GM12801 (cell line): ENCODE measurements at regions not wholly inside any gene's neighbourhood (a gene's known extent, or its start where the extent isn't known, plus 50 kb on each side); places are given as distances from the start of the nearest gene placed in this dataset.

ENCODE experiments used
- TF ChIP-seq, protein P1 (sequence below): IDR thresholded peaks from one replicate; pipeline ENCODE4 v1.5.1; 2011; ENCODE audit warnings: control low read depth; ENCODE audit not compliant: insufficient read length; ENCODE audit errors: extremely low read depth

DNA sequence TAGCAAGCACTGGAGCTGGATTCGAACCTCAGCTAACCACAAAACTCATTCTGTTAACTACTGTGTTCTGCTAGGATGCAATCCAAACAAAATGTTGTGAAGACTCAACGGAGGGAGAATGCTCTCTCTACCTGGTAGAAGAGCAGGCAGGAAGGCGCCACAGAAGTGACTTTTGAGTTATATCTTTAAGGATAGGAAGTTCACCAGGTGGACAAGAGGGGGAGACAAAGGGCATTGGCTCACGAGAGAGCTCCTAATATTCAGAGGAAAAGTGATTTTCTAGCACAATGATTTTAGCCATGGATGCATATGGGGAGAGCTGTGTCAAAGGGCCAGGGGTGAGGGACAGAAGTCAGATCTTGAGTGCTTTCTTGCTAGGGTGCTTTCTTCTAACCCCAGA is 108.4 kb upstream of the MAFB start:
- TF ChIP-seq, protein P1, sequence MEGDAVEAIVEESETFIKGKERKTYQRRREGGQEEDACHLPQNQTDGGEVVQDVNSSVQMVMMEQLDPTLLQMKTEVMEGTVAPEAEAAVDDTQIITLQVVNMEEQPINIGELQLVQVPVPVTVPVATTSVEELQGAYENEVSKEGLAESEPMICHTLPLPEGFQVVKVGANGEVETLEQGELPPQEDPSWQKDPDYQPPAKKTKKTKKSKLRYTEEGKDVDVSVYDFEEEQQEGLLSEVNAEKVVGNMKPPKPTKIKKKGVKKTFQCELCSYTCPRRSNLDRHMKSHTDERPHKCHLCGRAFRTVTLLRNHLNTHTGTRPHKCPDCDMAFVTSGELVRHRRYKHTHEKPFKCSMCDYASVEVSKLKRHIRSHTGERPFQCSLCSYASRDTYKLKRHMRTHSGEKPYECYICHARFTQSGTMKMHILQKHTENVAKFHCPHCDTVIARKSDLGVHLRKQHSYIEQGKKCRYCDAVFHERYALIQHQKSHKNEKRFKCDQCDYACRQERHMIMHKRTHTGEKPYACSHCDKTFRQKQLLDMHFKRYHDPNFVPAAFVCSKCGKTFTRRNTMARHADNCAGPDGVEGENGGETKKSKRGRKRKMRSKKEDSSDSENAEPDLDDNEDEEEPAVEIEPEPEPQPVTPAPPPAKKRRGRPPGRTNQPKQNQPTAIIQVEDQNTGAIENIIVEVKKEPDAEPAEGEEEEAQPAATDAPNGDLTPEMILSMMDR: no peak

DNA sequence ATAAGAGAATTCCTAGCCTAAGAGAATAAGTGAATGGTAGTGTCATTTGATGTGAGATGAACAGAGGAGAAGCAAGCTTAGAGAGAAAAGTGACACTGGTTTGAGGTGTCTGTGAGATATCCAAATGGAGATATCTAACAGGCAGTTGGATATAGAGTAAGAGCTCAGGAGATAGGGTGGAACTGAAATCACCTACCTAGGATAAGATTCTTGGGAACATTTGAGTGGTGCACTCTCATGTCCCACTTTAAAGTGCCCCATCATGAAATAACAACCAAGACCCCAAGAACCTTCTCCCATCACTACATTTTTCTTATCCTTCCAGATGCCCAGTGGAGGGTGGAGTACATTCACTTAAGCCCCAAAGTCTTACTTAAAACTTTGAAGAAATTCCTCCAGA is 109.0 kb upstream of the MAFB start:
- TF ChIP-seq, protein P1: no peak

DNA sequence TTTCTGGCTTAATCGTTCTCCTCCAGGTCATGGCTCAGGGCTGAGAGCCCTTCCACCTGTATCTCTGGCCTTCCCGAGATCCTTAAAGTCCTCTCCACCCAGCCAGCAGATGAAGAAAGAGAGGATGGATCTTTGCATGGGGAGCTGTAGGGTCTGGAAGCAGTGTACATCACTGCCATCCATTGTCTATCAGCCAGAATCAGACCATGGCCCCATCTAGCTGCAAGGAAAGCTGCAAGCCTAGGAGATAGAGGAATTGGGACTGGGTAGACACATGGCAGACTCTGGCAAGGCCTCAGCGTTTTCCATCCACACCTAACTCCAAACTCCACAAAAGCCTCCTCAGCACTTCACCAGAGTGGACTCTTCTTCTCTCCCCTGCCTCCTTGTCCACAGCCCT is 113.8 kb upstream of the MAFB start:
- TF ChIP-seq, protein P1: no peak

DNA sequence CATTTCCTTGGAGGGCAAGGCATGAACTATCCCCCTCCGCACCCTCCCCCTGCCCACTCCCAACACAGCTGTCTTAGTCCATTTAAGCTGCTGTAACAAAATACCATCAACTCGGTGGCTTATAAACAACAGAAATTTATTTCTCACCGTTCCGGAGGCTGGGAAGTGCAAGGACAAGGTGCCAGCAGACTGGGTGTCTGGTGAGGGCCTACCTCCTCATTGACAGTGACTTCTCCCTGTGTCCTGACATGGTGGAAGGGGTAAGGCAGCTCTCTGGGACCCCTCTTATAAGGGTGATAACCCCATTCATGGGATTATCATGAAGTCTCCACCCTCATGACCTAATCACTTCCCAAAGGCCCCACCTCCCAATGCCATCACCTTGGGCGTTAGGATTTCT is 114.3 kb upstream of the MAFB start:
- TF ChIP-seq, protein P1: no peak

DNA sequence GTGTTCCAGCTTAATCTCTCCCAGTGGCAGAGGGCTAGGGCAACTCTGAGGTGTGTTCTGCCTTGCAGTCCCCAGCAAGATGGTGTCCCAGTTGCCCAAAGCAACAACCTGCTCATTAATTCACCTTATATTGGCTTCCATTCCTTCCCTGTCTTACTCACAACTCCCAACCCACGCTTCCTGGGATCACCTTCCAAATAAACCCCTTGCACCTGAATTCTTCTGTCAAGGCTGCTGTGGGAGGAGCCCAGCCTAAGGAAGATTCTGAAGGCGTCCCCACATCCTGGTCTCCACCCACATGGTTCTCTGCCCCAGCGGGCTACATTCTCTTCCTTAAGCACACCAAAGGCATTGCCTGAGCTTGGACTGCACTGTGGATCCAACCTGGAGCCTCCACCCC is 116.6 kb upstream of the MAFB start:
- TF ChIP-seq, protein P1: no peak

DNA sequence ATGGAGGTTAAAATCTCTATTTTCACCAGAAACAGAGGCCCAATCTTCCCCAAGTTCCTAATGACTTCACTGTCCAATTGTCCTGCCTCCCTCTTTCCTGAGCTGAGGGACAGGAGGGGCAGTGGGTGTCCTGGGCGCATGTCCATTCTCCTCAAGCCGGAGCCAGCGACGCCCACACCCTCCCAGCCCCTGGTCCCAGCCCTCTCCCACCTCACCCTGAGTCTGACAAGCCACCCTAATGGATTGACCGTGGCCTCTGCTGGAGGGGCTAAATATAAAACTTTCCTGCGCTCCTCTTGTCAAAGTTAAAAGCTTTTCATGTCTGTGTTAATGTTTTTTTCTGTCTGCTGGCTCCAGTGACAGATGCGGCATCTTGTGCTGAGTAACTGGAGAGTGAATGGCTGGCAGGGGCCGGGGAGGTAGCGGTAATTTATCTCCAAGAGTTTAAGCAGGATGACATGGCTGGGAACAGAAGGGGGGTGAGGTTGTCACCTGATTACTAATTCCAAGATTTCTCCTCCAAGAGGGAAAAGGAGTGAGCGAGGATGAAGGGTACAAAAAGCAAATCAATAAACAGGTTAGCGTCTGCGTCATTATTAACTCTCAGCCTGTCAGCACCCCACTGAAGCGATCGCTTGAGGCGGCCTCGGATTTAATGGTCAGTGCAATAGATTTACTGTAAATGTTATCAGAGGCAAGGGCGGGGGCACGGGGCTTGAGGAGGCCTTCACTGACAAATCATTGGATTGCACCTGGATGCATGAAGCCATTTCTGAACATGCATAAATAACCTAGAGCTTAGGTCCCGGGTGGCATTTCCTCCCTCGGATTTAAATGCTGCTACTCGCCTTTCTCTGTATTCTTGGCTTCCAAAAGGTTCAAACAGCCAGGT is 118.1 kb upstream of the MAFB start:
- TF ChIP-seq, protein P1: no peak

DNA sequence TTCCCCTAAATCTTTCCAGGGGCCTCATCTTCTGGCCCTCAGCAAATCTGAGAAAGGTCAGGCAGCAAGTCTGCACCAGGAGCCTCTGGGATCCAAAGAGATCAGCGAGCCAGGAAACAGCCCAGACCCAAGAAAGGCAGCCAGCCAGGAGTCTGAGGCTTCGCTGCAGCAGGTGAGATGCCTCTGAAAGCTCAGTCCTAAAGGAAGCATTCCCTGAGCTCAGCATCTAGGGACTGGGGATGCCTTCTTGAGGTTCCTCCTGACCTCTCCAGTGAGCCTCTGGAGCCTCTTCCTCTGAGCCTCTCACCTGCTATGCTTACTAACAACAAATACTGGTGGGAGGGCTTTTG is 118.8 kb upstream of the MAFB start:
- TF ChIP-seq, protein P1: no peak
